CD4-positive, alpha-beta T cell treated with Interleukin-12 subunit alpha and Interleukin-12 subunit beta, for 1 hour (primary cell): ENCODE measurements at regions not wholly inside any gene's neighbourhood (a gene's known extent, or its start where the extent isn't known, plus 50 kb on each side); places are given as distances from the start of the nearest gene placed in this dataset.
"Not testable (repeated sequence)": the region's sequence is repeated elsewhere in the genome, so short reads cannot be mapped to it uniquely, and the experiment has no call there.

ENCODE experiments used
- DNase-seq: peaks from one replicate; pipeline ENCODE4 v3.0.0-alpha.2; 2020

GRCh38 chr11:29131055-29131454 lies 885.8 kb downstream of the KCNA4 start:
- DNase-seq, result no peak

GRCh38 chr11:29129844-29130243 lies 887.0 kb downstream of the KCNA4 start:
- DNase-seq, result no peak

- DNase-seq, result no peak
Observed at GRCh38 chr11:29127461-29127860, 889.4 kb downstream of the KCNA4 start.

- DNase-seq, result no peak
Observed at GRCh38 chr11:29125606-29126005, 891.2 kb downstream of the KCNA4 start.

GRCh38 chr11:29124470-29124869 lies 892.4 kb downstream of the KCNA4 start:
- DNase-seq, result no peak

- DNase-seq, result no peak
Observed at GRCh38 chr11:29119707-29120618, 896.9 kb downstream of the KCNA4 start.

- DNase-seq, result no peak
Observed at GRCh38 chr11:29119116-29119515, 897.7 kb downstream of the KCNA4 start.

GRCh38 chr11:29100967-29101366 lies 915.9 kb downstream of the KCNA4 start:
- DNase-seq, result no peak

- DNase-seq, result no peak
Observed at GRCh38 chr11:29095821-29096220, 921.0 kb downstream of the KCNA4 start.

GRCh38 chr11:29093416-29094120 lies 923.3 kb downstream of the KCNA4 start:
- no peak for DNase-seq

- DNase-seq, result no peak
Observed at GRCh38 chr11:29087200-29087812, 929.5 kb downstream of the KCNA4 start.

GRCh38 chr11:29075726-29076125 lies 941.1 kb downstream of the KCNA4 start:
- DNase-seq, result no peak

- no peak for DNase-seq
Observed at GRCh38 chr11:29063630-29064361, 953.0 kb downstream of the KCNA4 start.

- no peak for DNase-seq
Observed at GRCh38 chr11:29061452-29061851, 953.3 kb downstream of the METTL15 start.

- DNase-seq, result not testable (repeated sequence)
Observed at GRCh38 chr11:29056487-29056886, 948.3 kb downstream of the METTL15 start.

GRCh38 chr11:29051935-29052334 lies 943.7 kb downstream of the METTL15 start:
- no peak for DNase-seq

GRCh38 chr11:29050962-29051361 lies 942.8 kb downstream of the METTL15 start:
- DNase-seq, result not testable (repeated sequence)

GRCh38 chr11:29040489-29040888 lies 932.3 kb downstream of the METTL15 start:
- no peak for DNase-seq

- DNase-seq, result no peak
Observed at GRCh38 chr11:29032384-29033149, 924.4 kb downstream of the METTL15 start.

- DNase-seq, result no peak
Observed at GRCh38 chr11:29029452-29029851, 921.3 kb downstream of the METTL15 start.

GRCh38 chr11:29027436-29027835 lies 919.2 kb downstream of the METTL15 start:
- DNase-seq, result no peak

- DNase-seq, result no peak
Observed at GRCh38 chr11:29026286-29026685, 918.1 kb downstream of the METTL15 start.
